NCI-H446 (cell line): ENCODE measurements at regions not wholly inside any gene's neighbourhood (a gene's known extent, or its start where the extent isn't known, plus 50 kb on each side); places are given as distances from the start of the nearest gene placed in this dataset.
A peak's percentile ranks its signal among the peaks of the same experiment; 100 is the strongest.

ENCODE experiments used
- DNase-seq, 2 experiments: peaks; one replicate each; lab custom pipeline; 2025; lab: John Stamatoyannopoulos, UW

DNA sequence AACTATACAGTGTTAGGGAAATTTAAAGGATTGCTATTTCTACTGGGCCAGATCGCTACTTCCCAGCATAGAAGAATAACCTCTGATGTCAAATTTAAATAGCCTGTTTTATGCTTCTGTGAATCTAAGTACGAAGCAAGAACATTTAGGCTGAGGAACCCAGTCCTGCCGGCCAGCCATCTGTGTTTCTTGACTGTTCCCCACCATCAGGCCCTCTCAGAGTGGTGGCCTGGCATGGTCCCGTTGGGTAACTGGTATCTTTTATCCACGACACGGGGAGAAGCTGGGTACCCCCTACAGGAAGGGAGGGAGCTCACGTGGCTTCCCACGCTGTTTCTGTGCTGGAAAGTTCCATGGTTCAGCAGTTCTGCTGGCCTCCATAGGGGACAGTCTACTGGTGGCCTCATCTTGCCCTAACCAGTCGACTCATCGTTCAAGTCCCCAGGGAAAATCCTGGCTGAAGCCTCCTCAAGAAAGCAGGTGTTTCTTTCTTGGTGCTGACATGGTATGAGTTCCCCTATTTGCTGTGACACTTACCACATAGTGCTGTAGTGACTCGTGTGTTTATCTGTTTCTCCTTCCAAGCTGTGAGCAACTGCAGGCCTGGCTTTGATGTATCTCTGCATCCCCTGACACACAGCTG, 201.7 kb upstream of the NLRP1 start:
- DNase-seq = no peak

GRCh38 chr17:5786510-5786875, 202.2 kb upstream of the NLRP1 start:
- DNase-seq = no peak

DNA sequence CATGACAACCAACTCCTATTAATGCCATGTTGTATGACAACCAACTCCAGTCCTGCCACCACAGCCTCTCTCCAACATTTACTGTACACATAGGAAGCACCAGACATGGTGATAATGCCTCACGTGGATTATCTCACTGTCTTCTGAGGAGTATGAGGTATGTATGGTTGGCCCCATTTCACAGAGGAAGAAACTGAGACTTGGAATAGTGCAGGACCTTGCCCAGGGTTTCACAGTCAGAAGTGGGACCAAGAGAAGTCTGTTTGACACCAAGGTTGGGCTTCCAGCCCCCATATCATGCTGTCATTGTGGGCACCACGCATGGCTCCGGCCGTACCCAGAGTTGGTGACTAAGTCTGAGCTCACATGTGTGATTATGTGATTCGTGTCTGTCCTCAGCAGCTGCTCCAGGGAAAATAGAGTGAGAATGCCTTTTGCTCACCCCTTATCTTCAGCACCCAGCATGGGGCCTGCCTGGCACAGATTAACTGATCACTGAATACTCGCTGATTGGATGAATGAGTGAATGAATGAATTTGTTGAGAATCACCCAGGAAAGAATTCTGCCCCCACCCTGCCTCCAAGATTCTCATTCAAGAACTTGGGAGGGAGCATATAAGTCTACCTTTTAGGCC, 204.1 kb upstream of the NLRP1 start:
- DNase-seq = no peak

GRCh38 chr17:5789528-5789927, 205.2 kb upstream of the NLRP1 start:
- no peak for DNase-seq

DNA sequence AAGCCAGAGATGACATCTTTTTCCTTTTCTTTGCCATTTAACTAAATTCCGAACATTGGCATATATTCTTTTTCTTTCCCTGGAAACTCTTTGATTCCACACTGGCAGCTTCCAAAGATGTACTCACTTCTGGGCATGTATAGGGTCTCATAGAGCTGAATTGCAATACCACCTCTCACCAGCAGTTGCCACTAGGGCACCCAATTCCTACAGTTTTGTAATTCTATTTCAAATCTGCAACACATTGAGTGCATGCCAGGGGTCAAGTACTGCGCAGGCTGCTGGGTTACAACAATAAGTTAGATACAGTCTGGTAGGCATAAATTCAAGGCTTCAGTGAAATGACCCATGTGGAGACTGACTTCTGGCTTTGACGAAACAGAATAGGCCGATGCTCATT, 208.8 kb upstream of the NLRP1 start:
- no peak for DNase-seq

DNA sequence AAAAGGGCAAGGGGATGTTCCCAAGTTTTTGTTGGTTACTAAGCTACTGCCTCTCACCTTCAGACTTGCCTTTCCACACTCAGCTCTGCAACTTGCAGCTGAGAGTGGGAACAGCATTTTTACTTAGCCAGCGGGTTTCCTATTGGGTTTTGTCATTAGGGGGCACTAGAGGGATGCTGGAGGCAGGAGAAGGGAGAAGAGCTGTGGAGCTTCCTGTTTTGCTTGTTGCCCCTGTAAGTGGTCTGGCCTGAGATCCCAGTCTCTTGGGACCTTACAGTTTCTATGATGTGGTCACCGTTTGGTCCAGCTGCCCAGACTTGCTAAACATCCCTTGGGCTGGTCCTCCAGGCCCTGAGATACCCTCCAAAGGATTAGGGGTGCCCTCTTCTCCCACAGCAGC, 209.6 kb upstream of the NLRP1 start:
- DNase-seq = no peak

GRCh38 chr17:5794385-5794784, 210.1 kb upstream of the NLRP1 start:
- no peak for DNase-seq

DNA sequence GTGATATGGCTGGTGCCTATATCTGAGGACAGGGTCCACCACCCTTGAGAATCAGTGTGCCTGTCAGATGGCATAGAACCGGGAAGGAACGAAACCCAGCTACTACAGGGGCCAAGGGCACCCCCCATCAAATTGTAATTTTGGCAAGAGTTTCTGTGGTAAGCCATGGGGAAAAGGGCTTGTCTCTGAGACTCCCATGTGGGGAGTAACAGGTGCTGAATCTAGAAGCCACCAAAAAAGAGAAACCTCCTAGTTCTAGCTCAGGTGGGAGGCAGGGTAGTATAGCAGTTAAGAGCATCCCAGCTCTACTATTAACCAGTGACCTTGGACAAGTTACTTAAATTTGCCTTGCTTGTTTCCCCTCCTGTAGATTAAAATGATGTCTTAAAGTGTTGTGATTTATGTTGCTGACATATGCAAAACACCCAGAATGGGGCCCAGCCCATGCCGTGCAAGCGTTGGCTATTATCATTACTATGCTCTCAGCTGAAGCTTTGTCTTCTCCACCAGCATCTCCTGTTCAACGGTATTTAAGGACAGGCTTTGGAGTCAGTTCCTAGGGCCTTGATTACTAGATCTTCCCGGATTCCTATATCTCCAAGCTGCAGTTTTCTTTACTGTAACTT, 210.7 kb upstream of the NLRP1 start:
- no peak for DNase-seq

DNA sequence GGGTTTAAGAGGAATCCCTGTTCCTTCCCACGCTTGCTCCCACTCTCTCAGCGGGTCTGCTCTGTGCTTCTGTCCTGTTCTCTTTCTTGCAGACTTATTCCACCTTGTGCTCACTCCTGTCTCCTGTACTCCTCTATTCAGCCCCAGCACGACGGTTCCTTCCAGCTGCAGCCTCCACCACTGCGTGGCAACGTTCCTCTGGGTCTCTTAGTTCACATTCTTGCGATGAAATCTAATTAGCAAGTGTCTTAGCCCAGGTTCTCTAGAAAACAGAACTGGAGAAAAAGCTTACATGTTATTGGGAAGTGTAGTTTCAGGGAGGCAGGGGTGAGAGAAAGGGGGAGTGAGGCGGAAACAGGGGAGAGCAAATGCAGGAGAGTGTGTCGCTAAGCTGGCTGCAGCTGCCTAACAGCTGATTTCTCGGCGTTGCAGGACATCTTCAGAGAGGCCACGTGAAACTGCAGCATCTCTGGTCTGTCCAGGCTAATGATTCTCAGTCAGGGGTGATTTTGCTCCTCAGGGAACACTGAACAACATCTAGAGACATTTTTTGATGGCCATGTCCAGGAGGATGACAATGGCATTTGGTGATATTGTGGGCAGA, 213.2 kb upstream of the NLRP1 start:
- DNase-seq = no peak

GRCh38 chr17:5798094-5798493, 213.8 kb upstream of the NLRP1 start:
- DNase-seq = no peak

DNA sequence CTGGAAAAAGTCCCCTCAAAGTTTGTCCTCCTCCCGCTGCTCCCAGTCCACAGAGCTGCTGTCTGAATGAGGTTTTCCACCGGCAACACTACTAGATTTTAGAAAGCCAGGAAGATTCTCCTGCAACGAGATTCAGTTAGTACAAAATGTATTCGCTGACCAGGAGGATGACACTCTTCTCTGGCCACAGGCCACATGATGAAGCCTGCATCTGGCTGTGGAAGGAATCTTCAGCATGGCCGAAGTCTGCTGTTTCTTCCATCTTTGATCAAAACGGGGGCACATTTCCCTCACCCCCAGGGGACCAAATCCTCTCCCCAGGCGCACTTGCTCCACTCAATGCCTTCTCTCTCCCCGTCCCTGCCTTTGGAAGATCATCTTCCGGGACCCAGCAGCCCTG, 215.8 kb upstream of the NLRP1 start:
- DNase-seq = no peak

GRCh38 chr17:5800646-5801045, 216.3 kb upstream of the NLRP1 start:
- no peak for DNase-seq

- DNase-seq = no peak
These were observed 219.9 kb upstream of the NLRP1 start for GRCh38 chr17:5804251-5804650.

GRCh38 chr17:5809056-5809455, 224.7 kb upstream of the NLRP1 start:
- DNase-seq = no peak

DNA sequence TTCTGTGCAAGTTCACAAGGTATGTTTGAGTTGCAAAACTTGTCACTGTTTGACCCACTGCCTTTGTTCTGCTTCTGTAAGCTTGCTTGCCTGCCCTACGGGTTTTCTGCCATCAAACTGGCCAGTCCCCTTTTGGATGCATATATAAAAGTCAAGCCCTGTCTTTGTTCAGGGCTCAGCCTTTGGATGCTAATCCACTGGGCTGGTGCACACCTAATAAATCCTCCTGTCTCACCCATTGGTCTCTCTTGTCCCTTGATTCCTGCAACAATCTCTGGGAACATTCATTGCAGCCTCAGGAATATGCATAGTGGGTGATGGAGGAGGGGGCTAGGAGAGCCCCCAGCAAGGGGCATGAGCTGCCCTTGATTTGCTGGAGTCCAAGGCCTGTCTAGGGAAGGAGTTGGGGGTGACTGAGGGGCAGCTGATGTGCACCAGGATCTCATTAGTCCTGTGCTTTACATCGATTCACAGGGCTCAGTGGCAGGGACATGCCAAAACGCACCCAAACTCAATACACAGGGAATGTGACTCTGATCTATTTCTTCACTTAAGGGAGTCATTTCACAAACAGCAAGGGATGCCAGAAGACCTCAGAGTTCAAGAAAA, 225.4 kb upstream of the NLRP1 start:
- DNase-seq = no peak

- DNase-seq = no peak
These were observed 228.3 kb upstream of the NLRP1 start for GRCh38 chr17:5812590-5812989.

DNA sequence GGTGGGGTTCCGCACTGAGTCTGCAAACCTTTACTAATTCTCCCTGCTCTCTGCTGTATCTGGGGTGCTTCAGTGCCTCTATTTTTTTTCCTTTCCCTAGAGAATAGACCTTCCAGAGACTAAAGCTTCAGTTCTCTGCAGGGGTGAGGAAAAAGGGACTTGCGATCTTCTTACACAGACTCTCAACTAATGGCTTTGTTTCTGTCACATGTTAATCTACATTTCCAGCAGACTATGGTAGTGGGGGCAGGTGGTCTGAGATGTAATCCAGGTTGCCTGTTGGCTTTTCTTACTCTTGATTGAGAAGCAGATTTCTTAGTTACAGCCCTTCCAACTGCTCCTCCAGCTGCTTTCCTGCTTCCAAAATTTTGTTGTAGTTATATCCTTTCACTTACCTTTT, 229.0 kb upstream of the NLRP1 start:
- DNase-seq = no peak

- DNase-seq = no peak
These were observed 231.1 kb upstream of the NLRP1 start for GRCh38 chr17:5815396-5815795.

DNA sequence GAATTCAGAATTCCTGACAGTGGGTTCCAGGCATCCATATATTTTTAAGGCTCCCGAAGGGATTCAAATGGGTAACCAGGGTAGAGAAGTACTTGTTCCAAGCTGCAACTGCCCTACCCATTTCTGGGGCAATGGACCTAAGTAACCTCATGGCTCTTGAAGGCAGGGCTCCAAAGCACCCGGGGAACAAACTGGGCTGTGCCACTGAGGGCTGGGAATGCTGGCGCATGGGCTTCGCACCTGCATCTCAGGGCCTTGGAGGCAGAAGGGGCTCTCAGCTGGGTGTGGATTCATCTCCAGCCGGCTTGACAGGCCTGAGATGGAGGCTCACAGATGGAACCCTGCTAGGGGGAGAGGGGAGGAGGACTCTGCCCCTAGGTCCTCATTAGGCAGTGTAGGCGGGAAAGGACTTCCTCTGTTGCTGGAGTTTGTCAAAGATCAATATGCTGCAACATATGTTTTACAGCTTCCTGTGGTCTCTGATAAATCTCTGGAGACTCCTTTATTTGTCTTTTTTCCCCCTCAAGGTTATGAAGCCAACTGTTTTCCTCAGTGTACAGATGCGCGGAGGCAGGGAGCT, 232.3 kb upstream of the NLRP1 start:
- DNase-seq = peak in 1 of 2 experiments; percentile 62

DNA sequence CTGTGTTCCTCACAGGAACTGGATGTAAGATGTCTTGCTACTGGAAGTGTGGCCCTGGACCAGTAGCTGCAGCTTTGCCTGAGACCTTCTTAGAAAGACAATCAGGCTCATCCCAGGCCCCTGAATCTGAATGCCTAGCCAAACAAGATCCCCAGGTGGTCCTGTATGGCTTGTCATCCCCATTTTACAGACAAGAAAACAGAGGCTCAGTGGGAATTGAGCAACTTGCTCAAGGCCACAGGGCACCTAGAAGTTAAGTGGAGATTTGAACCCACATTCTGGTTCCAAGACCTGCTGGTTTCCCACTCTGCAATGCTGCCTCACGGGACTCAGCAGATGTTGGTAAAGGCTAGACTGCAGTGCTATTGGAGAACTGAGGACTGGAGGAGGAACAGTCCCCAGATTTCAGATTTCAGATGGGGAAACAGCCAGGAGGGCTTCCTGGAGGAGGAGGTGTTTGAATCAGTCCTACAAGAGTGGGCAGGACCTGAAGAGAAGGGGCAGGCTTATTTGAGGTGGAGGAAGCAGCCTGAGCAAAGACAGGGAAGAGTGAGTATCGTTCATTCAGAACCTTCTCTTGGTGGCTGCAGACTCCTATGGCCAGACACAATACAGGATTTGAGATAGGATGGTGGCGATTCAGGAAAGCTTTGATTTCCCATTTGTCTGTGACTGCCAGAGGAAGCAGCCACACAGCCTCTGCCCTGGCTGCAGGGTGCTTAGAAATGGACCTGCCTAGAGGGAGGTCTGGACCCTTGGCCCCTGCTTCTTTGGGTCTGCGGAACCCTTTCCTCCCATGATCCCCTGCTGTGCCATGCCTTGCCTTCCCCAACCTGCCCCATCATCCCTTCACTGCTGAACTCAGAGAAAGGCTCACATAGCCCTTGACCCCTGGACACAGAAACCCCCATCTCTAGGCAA, 233.4 kb upstream of the NLRP1 start:
- no peak for DNase-seq

DNA sequence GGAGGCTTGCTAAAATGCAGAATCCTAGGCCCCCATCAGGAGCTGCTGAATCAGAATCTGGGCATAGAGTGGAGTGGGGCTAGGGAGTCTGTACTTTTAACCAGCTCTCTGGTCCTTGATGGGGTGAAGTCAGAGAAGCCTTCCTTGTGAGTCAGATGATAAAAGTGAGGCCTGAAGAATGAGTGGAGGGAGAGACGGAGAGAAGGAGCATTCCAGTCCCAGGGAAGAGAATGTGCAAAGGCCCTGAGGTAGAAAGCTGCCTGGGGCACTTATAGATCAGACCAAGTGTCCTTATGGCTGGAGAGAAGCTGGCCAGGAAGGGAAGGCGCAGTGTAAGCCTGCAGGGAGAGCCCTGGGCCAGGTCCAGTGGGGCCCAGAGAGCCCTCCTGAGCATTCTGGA, 235.1 kb upstream of the NLRP1 start:
- no peak for DNase-seq
